Left ventricle myocardium inferior (tissue), 1 donor: ENCODE measurements at regions not wholly inside any gene's neighbourhood (a gene's known extent, or its start where the extent isn't known, plus 50 kb on each side); places are given as distances from the start of the nearest gene placed in this dataset.

Experiments used
- DNase-seq: peaks from one replicate; pipeline ENCODE4 v3.0.0-alpha.2; 2020
- H3K27ac ChIP-seq: fragments of 200-600 bp; replicated peaks from 2 replicates; pipeline ENCODE4 v1.8.0; 2021
- H3K27me3 ChIP-seq: fragments of 200-600 bp; 2 replicates; pipeline ENCODE4 v1.8.0; 2021; ENCODE audit warnings: low read depth
- H3K36me3 ChIP-seq: fragments of 200-600 bp; 2 replicates; pipeline ENCODE4 v1.8.0; 2021
- H3K4me1 ChIP-seq: fragments of 200-600 bp; 2 replicates; pipeline ENCODE4 v1.8.0; 2021
- H3K4me3 ChIP-seq: fragments of 200-600 bp; 2 replicates; pipeline ENCODE4 v1.8.0; 2021; ENCODE audit warnings: mild to moderate bottlenecking, moderate library complexity
- H3K9me3 ChIP-seq: fragments of 200-600 bp; replicated peaks from 2 replicates; pipeline ENCODE4 v1.8.0; 2021
- CTCF ChIP-seq: fragments of 200-600 bp; IDR thresholded peaks from 2 replicates; pipeline ENCODE4 v1.8.0; 2021; ENCODE audit warnings: antibody characterized with exemption, mild to moderate bottlenecking, borderline replicate concordance
- intact Hi-C: fragments of 100-400 bp; cut with micrococcal nuclease; formaldehyde crosslinking; loops from one replicate; pipeline ENCODE4 v1.11.0; 2022
- donor health status: DM: no; HTN: yes; CAD: no; lungs with severe emphysema.

- H3K27ac ChIP-seq = no peak overlapping the region
- H3K4me3 ChIP-seq = no peak overlapping the region
- no peaks in the 10 kb centered on the region for H3K36me3 ChIP-seq
- no peaks in the 10 kb centered on the region for H3K4me1 ChIP-seq
- H3K9me3 ChIP-seq = no peaks in the 10 kb centered on the region
- no peak for TF ChIP-seq CTCF
- H3K27me3 ChIP-seq = no peaks in the 10 kb centered on the region
- no peak for DNase-seq
- intact Hi-C loops = no loop called here
Observed at GRCh38 chr13:50310734-50311133, 295.5 kb downstream of the KCNRG start.

GRCh38 chr13:50318887-50319286, 303.6 kb downstream of the KCNRG start:
- intact Hi-C loops = no loop called here
- no peaks in the 10 kb centered on the region for H3K27me3 ChIP-seq

GRCh38 chr13:50319635-50320255, 304.5 kb downstream of the KCNRG start:
- Histone ChIP-seq H3K4me1 (no peaks in the 10 kb centered on the region), H3K9me3 (no peaks in the 10 kb centered on the region)
- no peak for TF ChIP-seq CTCF

More at GRCh38 chr13:50318887-50319286, 303.6 kb downstream of the KCNRG start:
- no peaks in the 10 kb centered on the region for H3K9me3 ChIP-seq
- H3K27ac ChIP-seq = no peak overlapping the region
- no peaks in the 10 kb centered on the region for H3K4me1 ChIP-seq
- no peak for DNase-seq
- H3K4me3 ChIP-seq = no peak overlapping the region
- H3K36me3 ChIP-seq = no peaks in the 10 kb centered on the region
- TF ChIP-seq CTCF = no peak

GRCh38 chr13:50320271-50320862, 305.1 kb downstream of the KCNRG start:
- H3K4me1 ChIP-seq = no peaks in the 10 kb centered on the region
- no peaks in the 10 kb centered on the region for H3K9me3 ChIP-seq
- H3K36me3 ChIP-seq = no peaks in the 10 kb centered on the region
- DNase-seq = no peak
- H3K27ac ChIP-seq = no peak overlapping the region
- TF ChIP-seq CTCF = no peak
- intact Hi-C loops = no loop called here
- H3K27me3 ChIP-seq = no peaks in the 10 kb centered on the region
- no peak overlapping the region for H3K4me3 ChIP-seq

More at GRCh38 chr13:50319635-50320255, 304.5 kb downstream of the KCNRG start:
- intact Hi-C loops = no loop called here
- no peaks in the 10 kb centered on the region for H3K27me3 ChIP-seq
- H3K36me3 ChIP-seq = no peaks in the 10 kb centered on the region
- DNase-seq = no peak
- no peak overlapping the region for H3K4me3 ChIP-seq
- H3K27ac ChIP-seq = no peak overlapping the region

GRCh38 chr13:50322006-50322405, 306.8 kb downstream of the KCNRG start:
- H3K36me3 ChIP-seq = no peaks in the 10 kb centered on the region
- TF ChIP-seq CTCF = no peak
- H3K27ac ChIP-seq = no peak overlapping the region
- no peaks in the 10 kb centered on the region for H3K9me3 ChIP-seq
- H3K4me1 ChIP-seq = no peaks in the 10 kb centered on the region
- intact Hi-C loops = no loop called here
- H3K27me3 ChIP-seq = no peaks in the 10 kb centered on the region
- H3K4me3 ChIP-seq = no peak overlapping the region
- no peak for DNase-seq
